ENCODE measurements at regions not wholly inside any gene's neighbourhood (a gene's known extent, or its start where the extent isn't known, plus 50 kb on each side); places are given as distances from the start of the nearest gene placed in this dataset.

- TF ChIP-seq, protein P1, sequence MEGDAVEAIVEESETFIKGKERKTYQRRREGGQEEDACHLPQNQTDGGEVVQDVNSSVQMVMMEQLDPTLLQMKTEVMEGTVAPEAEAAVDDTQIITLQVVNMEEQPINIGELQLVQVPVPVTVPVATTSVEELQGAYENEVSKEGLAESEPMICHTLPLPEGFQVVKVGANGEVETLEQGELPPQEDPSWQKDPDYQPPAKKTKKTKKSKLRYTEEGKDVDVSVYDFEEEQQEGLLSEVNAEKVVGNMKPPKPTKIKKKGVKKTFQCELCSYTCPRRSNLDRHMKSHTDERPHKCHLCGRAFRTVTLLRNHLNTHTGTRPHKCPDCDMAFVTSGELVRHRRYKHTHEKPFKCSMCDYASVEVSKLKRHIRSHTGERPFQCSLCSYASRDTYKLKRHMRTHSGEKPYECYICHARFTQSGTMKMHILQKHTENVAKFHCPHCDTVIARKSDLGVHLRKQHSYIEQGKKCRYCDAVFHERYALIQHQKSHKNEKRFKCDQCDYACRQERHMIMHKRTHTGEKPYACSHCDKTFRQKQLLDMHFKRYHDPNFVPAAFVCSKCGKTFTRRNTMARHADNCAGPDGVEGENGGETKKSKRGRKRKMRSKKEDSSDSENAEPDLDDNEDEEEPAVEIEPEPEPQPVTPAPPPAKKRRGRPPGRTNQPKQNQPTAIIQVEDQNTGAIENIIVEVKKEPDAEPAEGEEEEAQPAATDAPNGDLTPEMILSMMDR (IDR thresholded peaks at IDR 0.05; ENCODE audit: borderline replicate concordance, extremely low read depth, low read length, poor library complexity, severe bottlenecking) = peak; percentile 45
- no peak for TF ChIP-seq EZH2 (IDR thresholded peaks at IDR 0.05; ENCODE audit: borderline replicate concordance, low read depth, low read length, severe bottlenecking)
Observed at GRCh38 chr19:34838248-34838647, 65.2 kb upstream of the ZNF599 start.
